Transverse colon (tissue), 4 donors: ENCODE measurements at regions not wholly inside any gene's neighbourhood (a gene's known extent, or its start where the extent isn't known, plus 50 kb on each side); places are given as distances from the start of the nearest gene placed in this dataset.

ENCODE experiments used
- DNase-seq: peaks from one replicate; pipeline ENCODE4 v3.0.0-alpha.2; 2019
- H3K27ac ChIP-seq, 4 donors: fragments of 200-600 bp; sonication (generic); 2 replicates each; pipeline ENCODE4 v1.5.1; 2016 to 2018; ENCODE audit warnings: inconsistent platforms in 4 of 4
- H3K27me3 ChIP-seq: fragments of 200-600 bp; sonication (generic); 2 replicates; pipeline ENCODE4 v1.5.1; 2017; ENCODE audit warnings: inconsistent platforms
- H3K36me3 ChIP-seq, 4 donors: fragments of 200-600 bp; sonication (generic); 2 replicates each; pipeline ENCODE4 v1.5.1; 2017 to 2019; ENCODE audit warnings: inconsistent platforms in 4 of 4
- H3K4me1 ChIP-seq, 4 donors: fragments of 200-600 bp; sonication (generic); 2 replicates each; pipeline ENCODE4 v1.5.1; 2017 to 2020; ENCODE audit warnings: inconsistent platforms in 4 of 4
- H3K4me3 ChIP-seq, 4 donors: fragments of 200-600 bp; sonication (generic); 1 replicate in 1 of 4; 2 replicates in 3 of 4; pipeline versions ENCODE4 v1.5.1 to v1.6.1; 2017 to 2019; ENCODE audit warnings: inconsistent platforms in 4 of 4
- H3K9me3 ChIP-seq, 2 donors: fragments of 200-600 bp; sonication (generic); 2 replicates each; pipeline ENCODE4 v1.5.1; 2017 to 2019; ENCODE audit warnings: inconsistent platforms in 2 of 2
- EP300 ChIP-seq: sonication (generic); formaldehyde crosslinking; IDR thresholded peaks from one replicate; pipeline ENCODE4 v1.6.1; 2017; ENCODE audit warnings: antibody characterized with exemption, low read depth
- POLR2A ChIP-seq: fragments of 450-650 bp; IDR thresholded peaks from one replicate; pipeline ENCODE4 v1.6.1; 2016; ENCODE audit warnings: antibody characterized with exemption, mild to moderate bottlenecking, moderate library complexity
- POLR2AphosphoS5 ChIP-seq, 3 donors: sonication (generic); formaldehyde crosslinking; IDR thresholded peaks; one replicate each; pipeline ENCODE4 v1.6.1; 2016; ENCODE audit warnings: antibody characterized with exemption in 3 of 3
- WGBS, 2 donors: methylation state at CpG; one replicate each; pipeline ENCODE4 v1.1.5; 2018; ENCODE audit warnings: low coverage in 1 of 2; 5-methylcytosine and 5-hydroxymethylcytosine counted together
- in situ Hi-C, 4 donors: fragments of 200-750 bp; cut with MboI; loops; one replicate each; pipeline versions ENCODE4 v1.15.0 to v1.15.1; 2017; ENCODE audit warnings: low sequenced_read_pairs in 3 of 4, low pct_ligation_motif_present in 1 of 4, low pct_unique_long_range_greater_than_20kb in 1 of 4
- intact Hi-C: fragments of 100-400 bp; cut with DNase I; formaldehyde crosslinking; loops from one replicate; pipeline ENCODE4 v1.15.1; 2023; ENCODE audit warnings: low total_unique reads
- TF ChIP-seq, protein P1 (sequence below), 5 experiments: fragments of 200-600 bp in 3 of 5; fragments of 450-650 bp in 2 of 5; sonication (generic) in 3 of 5; IDR thresholded peaks; 1 replicate in 2 of 5; 2 replicates in 3 of 5; pipeline ENCODE4 v1.5.1; 2016 to 2017; ENCODE audit warnings: antibody characterized with exemption in 5 of 5, inconsistent platforms in 3 of 5, mild to moderate bottlenecking in 2 of 5, moderate library complexity in 1 of 5

GRCh38 chr6:126937426-126937825, 181.0 kb upstream of the RSPO3 start:
- TF ChIP-seq POLR2A, result no peak
- intact Hi-C loops (no loop called here), in situ Hi-C loops (no loop called here)
- Histone ChIP-seq H3K27ac (no peak overlapping the region), H3K4me3 (no peak overlapping the region), H3K9me3 (no peaks in the 10 kb centered on the region), H3K4me1 (no peaks in the 10 kb centered on the region), H3K27me3 (no peaks in the 10 kb centered on the region), H3K36me3 (no peaks in the 10 kb centered on the region)
- no peak for DNase-seq

GRCh38 chr6:126939784-126940183, 178.7 kb upstream of the RSPO3 start:
- Histone ChIP-seq H3K9me3 (no peaks in the 10 kb centered on the region), H3K4me1 (no peaks in the 10 kb centered on the region), H3K27ac (no peak overlapping the region), H3K27me3 (no peaks in the 10 kb centered on the region), H3K4me3 (no peak overlapping the region), H3K36me3 (no peaks in the 10 kb centered on the region)
- intact Hi-C loops (loop anchor here (1.0 kb wide), 1 partner anchor 16 kb away; no protein-coding TSS in a partner anchor), in situ Hi-C loops (no loop called here)
- no peak for TF ChIP-seq POLR2AphosphoS5 (IDR thresholded peaks at IDR 0.05)
- no peak for TF ChIP-seq POLR2A
- TF ChIP-seq, protein P1, sequence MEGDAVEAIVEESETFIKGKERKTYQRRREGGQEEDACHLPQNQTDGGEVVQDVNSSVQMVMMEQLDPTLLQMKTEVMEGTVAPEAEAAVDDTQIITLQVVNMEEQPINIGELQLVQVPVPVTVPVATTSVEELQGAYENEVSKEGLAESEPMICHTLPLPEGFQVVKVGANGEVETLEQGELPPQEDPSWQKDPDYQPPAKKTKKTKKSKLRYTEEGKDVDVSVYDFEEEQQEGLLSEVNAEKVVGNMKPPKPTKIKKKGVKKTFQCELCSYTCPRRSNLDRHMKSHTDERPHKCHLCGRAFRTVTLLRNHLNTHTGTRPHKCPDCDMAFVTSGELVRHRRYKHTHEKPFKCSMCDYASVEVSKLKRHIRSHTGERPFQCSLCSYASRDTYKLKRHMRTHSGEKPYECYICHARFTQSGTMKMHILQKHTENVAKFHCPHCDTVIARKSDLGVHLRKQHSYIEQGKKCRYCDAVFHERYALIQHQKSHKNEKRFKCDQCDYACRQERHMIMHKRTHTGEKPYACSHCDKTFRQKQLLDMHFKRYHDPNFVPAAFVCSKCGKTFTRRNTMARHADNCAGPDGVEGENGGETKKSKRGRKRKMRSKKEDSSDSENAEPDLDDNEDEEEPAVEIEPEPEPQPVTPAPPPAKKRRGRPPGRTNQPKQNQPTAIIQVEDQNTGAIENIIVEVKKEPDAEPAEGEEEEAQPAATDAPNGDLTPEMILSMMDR (IDR thresholded peaks at IDR 0.05), result no peak
- no peak for TF ChIP-seq EP300
- DNase-seq, result no peak
- WGBS, 2 donors, result 84 to 96% methylated on average over 2 to 3 of the region's 3 CpGs

GRCh38 chr6:126941751-126942150, 176.7 kb upstream of the RSPO3 start:
- in situ Hi-C loops, result no loop called here
- Histone ChIP-seq H3K4me3 (no peak overlapping the region), H3K27me3 (no peaks in the 10 kb centered on the region), H3K36me3 (no peaks in the 10 kb centered on the region), H3K4me1 (no peaks in the 10 kb centered on the region), H3K9me3 (no peaks in the 10 kb centered on the region), H3K27ac (no peak overlapping the region)
- intact Hi-C loops, result no loop called here
- no peak for DNase-seq
- TF ChIP-seq, protein P1 (IDR thresholded peaks at IDR 0.05), result no peak
- TF ChIP-seq EP300 (no peak), POLR2AphosphoS5 (IDR thresholded peaks at IDR 0.05) (no peak), POLR2A (no peak)
- 68 to 73% methylated on average over 1 of the region's 1 CpG for WGBS, 2 donors

GRCh38 chr6:126944512-126944911, 174.0 kb upstream of the RSPO3 start:
- intact Hi-C loops, result no loop called here
- DNase-seq, result no peak
- Histone ChIP-seq H3K27ac (no peak overlapping the region), H3K9me3 (no peaks in the 10 kb centered on the region), H3K4me1 (no peaks in the 10 kb centered on the region), H3K27me3 (no peaks in the 10 kb centered on the region), H3K4me3 (no peak overlapping the region), H3K36me3 (no peaks in the 10 kb centered on the region)
- WGBS, 2 donors, result 59 to 70% methylated on average over 2 to 5 of the region's 5 CpGs
- TF ChIP-seq POLR2AphosphoS5 (IDR thresholded peaks at IDR 0.05) (no peak), EP300 (no peak)
- in situ Hi-C loops, result no loop called here

DNA sequence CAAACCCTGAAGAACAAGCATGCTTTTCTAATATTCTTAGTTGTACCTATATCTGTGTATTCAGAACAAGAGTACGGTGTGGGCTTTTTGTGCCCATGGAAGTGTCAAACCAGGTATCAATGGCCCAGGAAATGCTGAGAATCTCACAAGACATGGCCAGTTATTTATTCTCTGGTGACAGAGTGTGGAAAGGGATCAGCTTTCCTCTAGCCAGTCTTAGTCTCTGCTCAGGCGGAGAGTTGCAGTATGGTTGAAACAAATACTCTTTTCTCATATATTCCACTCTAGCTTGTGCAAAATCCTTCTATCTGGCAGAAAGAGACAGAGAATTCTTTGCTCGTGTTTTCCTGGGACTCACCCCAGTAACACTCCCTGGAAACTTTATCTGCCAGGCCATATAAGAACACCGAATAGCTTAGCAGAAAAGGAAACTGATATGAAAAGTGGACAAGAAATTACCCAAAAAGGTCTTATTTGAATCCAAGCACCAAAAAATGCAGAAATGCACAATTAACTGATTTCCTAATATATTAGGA, 173.3 kb upstream of the RSPO3 start:
- intact Hi-C loops, result no loop called here
- no peaks in the 10 kb centered on the region for H3K36me3 ChIP-seq
- no peak for TF ChIP-seq EP300
- H3K9me3 ChIP-seq, result no peaks in the 10 kb centered on the region
- in situ Hi-C loops, result no loop called here
- no peak overlapping the region for H3K4me3 ChIP-seq
- no peak for DNase-seq
- no peak overlapping the region for H3K27ac ChIP-seq
- no peaks in the 10 kb centered on the region for H3K4me1 ChIP-seq
- H3K27me3 ChIP-seq, result no peaks in the 10 kb centered on the region
- WGBS, 2 donors, result 81 to 83% methylated on average over 2 to 4 of the region's 4 CpGs

- intact Hi-C loops (no loop called here), in situ Hi-C loops (no loop called here)
- Histone ChIP-seq H3K27me3 (no peaks in the 10 kb centered on the region), H3K9me3 (no peaks in the 10 kb centered on the region), H3K27ac (no peak overlapping the region), H3K36me3 (no peaks in the 10 kb centered on the region), H3K4me1 (no peaks in the 10 kb centered on the region), H3K4me3 (no peak overlapping the region)
- TF ChIP-seq EP300 (no peak), POLR2A (no peak), POLR2AphosphoS5 (IDR thresholded peaks at IDR 0.05) (no peak)
- TF ChIP-seq, protein P1 (IDR thresholded peaks at IDR 0.05), result no peak
- 30 to 53% methylated on average over 2 of the region's 2 CpGs for WGBS, 2 donors
- DNase-seq, result no peak
These were observed 172.6 kb upstream of the RSPO3 start for GRCh38 chr6:126945812-126946360.
